GM12878 (cell line): ENCODE measurements at regions not wholly inside any gene's neighbourhood (a gene's known extent, or its start where the extent isn't known, plus 50 kb on each side); places are given as distances from the start of the nearest gene placed in this dataset.

Source experiments
- ASH2L ChIP-seq: fragments of 300-600, 200-600 bp; sonication (generic); IDR thresholded peaks from 2 replicates; pipeline ENCODE4 v1.6.1; 2017; ENCODE audit warnings: low read depth, mild to moderate bottlenecking, borderline replicate concordance
- EZH2 ChIP-seq: IDR thresholded peaks from 2 replicates; pipeline ENCODE4 v1.6.1; 2012; ENCODE audit warnings: low read depth, mild to moderate bottlenecking, control low read depth, inconsistent platforms, low read length, borderline replicate concordance; ENCODE audit not compliant: control insufficient read depth
- NBN ChIP-seq: fragments of 450-650 bp; IDR thresholded peaks from 2 replicates; pipeline ENCODE4 v1.6.1; 2016
- SIN3A ChIP-seq: IDR thresholded peaks from 2 replicates; pipeline ENCODE4 v1.6.1; 2012; ENCODE audit warnings: low read depth, low read length, improper control_type of control experiment
- TAF1 ChIP-seq: IDR thresholded peaks from 2 replicates; pipeline ENCODE4 v1.6.1; 2011; ENCODE audit warnings: mild to moderate bottlenecking, low read depth, low read length, borderline replicate concordance
- ZNF274 ChIP-seq: IDR thresholded peaks from one replicate; pipeline ENCODE4 v1.8.0; 2011; ENCODE audit not compliant: insufficient read length, insufficient read depth
- TF ChIP-seq, protein P1 (sequence below), 3 experiments: IDR thresholded peaks in 2 of 3; conservative IDR thresholded peaks in 1 of 3; 2 replicates each; pipeline ENCODE4 v1.5.1; 2011; ENCODE audit warnings: low read depth in 3 of 3, low read length in 3 of 3, mild to moderate bottlenecking in 3 of 3, control low read depth in 2 of 3, moderate library complexity in 2 of 3, inconsistent platforms in 1 of 3, mixed read lengths in 1 of 3; ENCODE audit not compliant: control insufficient read depth in 2 of 3, insufficient read depth in 1 of 3; ENCODE audit errors: extremely low read depth in 1 of 3
- TF ChIP-seq, protein P2 (sequence below): IDR thresholded peaks from 2 replicates; pipeline ENCODE4 v1.6.1; 2012; ENCODE audit warnings: low read depth, low read length, improper control_type of control experiment
- TF ChIP-seq, protein P3 (sequence below): fragments of 450-650 bp; IDR thresholded peaks from 2 replicates; pipeline ENCODE4 v1.6.1; 2017; ENCODE audit warnings: antibody characterized with exemption, mild to moderate bottlenecking, moderate library complexity

- TF ChIP-seq NBN (no peak), ZNF274 (no peak), TAF1 (no peak), SIN3A (no peak), EZH2 (no peak), ASH2L (no peak)
- TF ChIP-seq, protein P1, sequence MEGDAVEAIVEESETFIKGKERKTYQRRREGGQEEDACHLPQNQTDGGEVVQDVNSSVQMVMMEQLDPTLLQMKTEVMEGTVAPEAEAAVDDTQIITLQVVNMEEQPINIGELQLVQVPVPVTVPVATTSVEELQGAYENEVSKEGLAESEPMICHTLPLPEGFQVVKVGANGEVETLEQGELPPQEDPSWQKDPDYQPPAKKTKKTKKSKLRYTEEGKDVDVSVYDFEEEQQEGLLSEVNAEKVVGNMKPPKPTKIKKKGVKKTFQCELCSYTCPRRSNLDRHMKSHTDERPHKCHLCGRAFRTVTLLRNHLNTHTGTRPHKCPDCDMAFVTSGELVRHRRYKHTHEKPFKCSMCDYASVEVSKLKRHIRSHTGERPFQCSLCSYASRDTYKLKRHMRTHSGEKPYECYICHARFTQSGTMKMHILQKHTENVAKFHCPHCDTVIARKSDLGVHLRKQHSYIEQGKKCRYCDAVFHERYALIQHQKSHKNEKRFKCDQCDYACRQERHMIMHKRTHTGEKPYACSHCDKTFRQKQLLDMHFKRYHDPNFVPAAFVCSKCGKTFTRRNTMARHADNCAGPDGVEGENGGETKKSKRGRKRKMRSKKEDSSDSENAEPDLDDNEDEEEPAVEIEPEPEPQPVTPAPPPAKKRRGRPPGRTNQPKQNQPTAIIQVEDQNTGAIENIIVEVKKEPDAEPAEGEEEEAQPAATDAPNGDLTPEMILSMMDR (IDR thresholded peaks at IDR 0.05 in 2 of 3, conservative IDR thresholded peaks at IDR 0.05 in 1 of 3; ENCODE audit: control insufficient read depth in 2 of 3, extremely low read depth in 1 of 3, insufficient read depth in 1 of 3, low read depth in 3 of 3, low read length in 3 of 3) = no peak
- TF ChIP-seq, protein P2, sequence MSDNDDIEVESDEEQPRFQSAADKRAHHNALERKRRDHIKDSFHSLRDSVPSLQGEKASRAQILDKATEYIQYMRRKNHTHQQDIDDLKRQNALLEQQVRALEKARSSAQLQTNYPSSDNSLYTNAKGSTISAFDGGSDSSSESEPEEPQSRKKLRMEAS = no peak
- TF ChIP-seq, protein P3, sequence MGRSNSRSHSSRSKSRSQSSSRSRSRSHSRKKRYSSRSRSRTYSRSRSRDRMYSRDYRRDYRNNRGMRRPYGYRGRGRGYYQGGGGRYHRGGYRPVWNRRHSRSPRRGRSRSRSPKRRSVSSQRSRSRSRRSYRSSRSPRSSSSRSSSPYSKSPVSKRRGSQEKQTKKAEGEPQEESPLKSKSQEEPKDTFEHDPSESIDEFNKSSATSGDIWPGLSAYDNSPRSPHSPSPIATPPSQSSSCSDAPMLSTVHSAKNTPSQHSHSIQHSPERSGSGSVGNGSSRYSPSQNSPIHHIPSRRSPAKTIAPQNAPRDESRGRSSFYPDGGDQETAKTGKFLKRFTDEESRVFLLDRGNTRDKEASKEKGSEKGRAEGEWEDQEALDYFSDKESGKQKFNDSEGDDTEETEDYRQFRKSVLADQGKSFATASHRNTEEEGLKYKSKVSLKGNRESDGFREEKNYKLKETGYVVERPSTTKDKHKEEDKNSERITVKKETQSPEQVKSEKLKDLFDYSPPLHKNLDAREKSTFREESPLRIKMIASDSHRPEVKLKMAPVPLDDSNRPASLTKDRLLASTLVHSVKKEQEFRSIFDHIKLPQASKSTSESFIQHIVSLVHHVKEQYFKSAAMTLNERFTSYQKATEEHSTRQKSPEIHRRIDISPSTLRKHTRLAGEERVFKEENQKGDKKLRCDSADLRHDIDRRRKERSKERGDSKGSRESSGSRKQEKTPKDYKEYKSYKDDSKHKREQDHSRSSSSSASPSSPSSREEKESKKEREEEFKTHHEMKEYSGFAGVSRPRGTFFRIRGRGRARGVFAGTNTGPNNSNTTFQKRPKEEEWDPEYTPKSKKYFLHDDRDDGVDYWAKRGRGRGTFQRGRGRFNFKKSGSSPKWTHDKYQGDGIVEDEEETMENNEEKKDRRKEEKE = no peak
These were observed 1319.8 kb downstream of the TBC1D22A start for GRCh38 chr22:48082284-48082683.
